ENCODE measurements at regions not wholly inside any gene's neighbourhood (a gene's known extent, or its start where the extent isn't known, plus 50 kb on each side); places are given as distances from the start of the nearest gene placed in this dataset.

DNA sequence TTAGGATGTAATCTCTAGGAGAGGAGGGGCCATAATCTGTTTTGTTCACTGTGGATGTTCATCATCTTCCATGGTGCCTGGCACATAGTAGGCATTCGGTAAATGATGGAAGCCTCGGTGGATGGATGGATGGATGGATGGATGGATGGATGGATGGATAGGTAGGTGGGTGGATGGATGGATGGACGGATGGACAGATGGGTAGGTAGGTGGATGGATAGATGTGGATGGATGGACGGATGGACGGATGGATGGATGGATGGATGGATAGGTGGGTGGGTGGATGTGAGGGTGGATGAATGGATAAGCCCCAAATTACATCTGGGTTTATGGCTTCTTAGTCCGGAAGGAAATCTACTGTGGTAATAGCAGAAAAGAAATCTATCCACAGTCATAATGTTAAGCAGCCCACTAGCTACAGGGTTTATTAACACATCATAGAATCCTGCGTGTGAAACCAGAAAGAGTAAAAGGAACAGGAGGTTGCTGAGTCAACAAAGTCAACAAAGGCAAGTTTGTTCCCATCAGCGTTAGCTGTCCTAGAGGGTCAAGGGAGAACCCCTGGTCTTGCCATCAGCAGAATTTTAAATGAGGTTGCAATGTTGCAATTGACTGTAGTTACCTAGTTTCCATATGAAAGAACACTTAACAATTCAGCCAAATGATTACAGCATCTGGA is 82.8 kb downstream of the C11orf91 start:
- DNase-seq (ENCODE audit: extremely low read depth in 1 of 2, low read depth in 1 of 2) = no peak

GRCh38 chr11:33616552-33616951 is 84.1 kb downstream of the C11orf91 start:
- DNase-seq (ENCODE audit: extremely low read depth in 1 of 2, low read depth in 1 of 2) = no peak

GRCh38 chr11:33615751-33616150 is 84.9 kb downstream of the C11orf91 start:
- no peak for DNase-seq (ENCODE audit: extremely low read depth in 1 of 2, low read depth in 1 of 2)

DNA sequence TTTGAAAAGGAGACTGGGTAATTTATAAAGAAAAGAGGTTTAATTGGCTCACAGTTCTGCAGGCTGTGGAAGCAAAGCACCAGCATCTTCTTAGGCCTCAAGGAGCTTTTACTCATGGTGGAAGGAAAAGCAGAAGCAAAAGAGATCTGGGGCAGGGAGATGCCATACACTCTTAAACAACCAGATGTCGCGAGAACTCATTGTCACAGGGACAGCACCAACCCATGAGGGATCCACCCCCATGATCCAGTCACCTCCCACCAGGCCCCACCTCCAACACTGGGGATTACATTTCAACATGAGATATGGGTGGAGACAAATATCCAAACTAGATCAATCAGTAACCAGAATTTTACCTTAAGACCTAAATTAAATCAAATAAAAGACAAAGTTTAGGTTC is 87.2 kb downstream of the C11orf91 start:
- no peak for DNase-seq (ENCODE audit: extremely low read depth in 1 of 2, low read depth in 1 of 2)

DNA sequence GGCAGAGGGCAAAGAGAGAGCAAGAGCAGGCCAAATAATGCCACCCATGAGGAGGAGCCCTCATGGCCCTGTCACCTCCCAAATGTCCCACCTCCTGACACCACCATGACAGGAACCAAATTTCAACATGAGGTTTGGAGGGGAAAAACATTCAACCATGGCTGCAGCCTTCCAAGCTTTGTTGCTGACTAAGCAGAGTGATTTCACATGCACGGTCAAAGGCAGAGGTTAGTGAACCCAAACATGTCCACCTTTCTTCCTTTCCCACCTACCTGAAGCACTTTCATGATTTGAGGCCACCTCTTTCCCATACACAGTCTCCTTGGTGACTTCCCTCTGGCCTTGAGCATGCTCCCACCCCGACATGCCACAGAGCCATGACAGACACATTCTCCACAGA is 89.7 kb downstream of the C11orf91 start:
- DNase-seq (ENCODE audit: extremely low read depth in 1 of 2, low read depth in 1 of 2) = no peak

- DNase-seq (ENCODE audit: extremely low read depth in 1 of 2, low read depth in 1 of 2) = no peak
These were observed 92.2 kb downstream of the C11orf91 start for GRCh38 chr11:33608386-33608785.

- DNase-seq (ENCODE audit: extremely low read depth in 1 of 2, low read depth in 1 of 2) = no peak
These were observed 93.9 kb downstream of the C11orf91 start for GRCh38 chr11:33606762-33607161.

DNA sequence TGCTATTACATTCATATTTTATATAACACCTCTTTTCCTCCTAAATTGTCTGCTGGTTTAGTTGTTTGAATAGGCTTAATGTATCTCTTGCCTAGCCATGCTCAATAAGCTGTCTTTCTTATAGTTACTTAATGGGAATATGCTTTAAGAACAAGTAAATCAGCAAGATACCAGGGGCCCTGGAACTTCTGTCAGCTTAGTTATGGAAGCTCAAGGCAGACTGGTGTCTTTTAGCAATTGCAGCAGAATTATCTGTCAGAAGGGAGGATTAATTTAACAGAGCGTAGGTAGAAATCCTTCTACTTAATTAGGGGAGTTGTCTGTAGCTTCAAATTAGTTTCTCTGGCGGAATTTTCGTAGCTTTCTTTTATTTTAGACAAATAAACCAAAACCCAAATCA is 94.9 kb downstream of the C11orf91 start:
- no peak for DNase-seq (ENCODE audit: extremely low read depth in 1 of 2, low read depth in 1 of 2)

DNA sequence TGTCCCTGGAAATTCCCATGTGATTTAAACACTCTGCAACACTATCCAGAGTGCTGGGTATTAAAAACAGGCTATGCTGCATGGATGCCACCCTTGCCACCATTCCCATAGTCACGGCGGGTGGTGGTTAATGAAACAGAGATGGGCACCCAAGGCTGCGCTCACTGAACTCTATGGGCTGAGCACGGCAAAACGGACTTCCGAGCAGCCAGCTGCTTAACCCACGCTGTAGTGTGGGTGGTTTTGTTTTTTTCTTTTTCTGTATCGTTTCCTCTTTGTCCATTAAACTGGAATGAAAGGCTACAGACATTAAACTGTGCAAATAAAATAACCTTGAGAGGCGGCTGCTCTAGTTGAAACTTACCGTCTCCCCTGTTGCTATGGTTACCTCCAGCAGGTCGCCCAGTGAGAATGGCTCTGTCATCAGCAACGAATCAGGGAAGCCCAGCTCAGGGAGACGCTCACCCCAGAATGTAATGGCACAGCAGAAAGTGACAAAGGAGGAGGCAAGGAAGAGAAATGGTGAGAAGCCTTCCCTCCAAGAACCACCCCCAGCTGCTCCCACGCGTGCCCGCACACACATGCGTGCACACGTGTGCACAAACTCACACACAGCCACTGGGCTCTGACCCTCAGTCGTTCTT is 102.1 kb downstream of the C11orf91 start:
- no peak for DNase-seq (ENCODE audit: extremely low read depth in 1 of 2, low read depth in 1 of 2)

- DNase-seq (ENCODE audit: extremely low read depth in 1 of 2, low read depth in 1 of 2) = no peak
These were observed 106.4 kb downstream of the C11orf91 start for GRCh38 chr11:33594188-33594587.

DNA sequence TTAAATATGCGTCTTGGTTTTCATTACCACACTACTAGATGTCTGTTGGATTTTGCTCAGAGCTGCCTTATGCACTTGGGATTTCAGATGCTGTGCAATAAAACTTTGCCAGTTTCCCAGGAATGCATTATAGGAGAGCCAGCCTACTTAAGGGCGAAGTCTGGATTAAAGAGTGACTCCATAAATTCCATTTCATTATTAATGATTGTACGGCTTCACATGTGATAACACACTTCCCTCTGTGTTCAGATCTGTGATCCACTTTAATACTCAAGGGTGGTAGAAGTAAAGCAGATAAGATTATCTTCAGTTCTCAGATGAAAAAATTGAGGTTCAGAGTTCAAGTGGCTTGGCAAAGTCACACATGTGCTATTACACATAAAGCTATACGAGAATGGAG is 110.2 kb downstream of the C11orf91 start:
- DNase-seq (ENCODE audit: extremely low read depth in 1 of 2, low read depth in 1 of 2) = no peak

DNA sequence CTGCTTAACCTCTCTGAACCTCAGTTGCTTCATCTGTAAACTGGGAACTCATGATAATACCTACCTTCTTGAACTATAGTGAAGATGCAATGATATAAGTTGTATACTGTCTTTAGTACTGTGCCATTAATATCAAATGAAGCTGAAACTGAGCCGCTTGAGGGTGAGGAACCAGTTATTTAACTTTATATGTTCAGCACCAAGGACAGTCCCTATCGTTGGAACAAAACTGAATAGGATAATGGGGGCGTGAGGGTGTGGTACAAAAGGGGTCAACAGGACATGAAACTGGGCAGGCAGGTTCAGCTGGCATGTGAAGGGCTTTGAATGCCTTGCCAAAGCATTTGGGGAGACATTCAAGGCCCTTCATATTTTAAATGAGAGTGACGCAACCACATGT is 112.6 kb downstream of the C11orf91 start:
- no peak for DNase-seq (ENCODE audit: extremely low read depth in 1 of 2, low read depth in 1 of 2)

- no peak for DNase-seq (ENCODE audit: extremely low read depth in 1 of 2, low read depth in 1 of 2)
These were observed 114.9 kb downstream of the C11orf91 start for GRCh38 chr11:33585586-33586209.

- no peak for DNase-seq (ENCODE audit: extremely low read depth in 1 of 2, low read depth in 1 of 2)
These were observed 117.8 kb downstream of the C11orf91 start for GRCh38 chr11:33582636-33583325.

GRCh38 chr11:33579101-33579500 is 121.5 kb downstream of the C11orf91 start:
- no peak for DNase-seq (ENCODE audit: extremely low read depth in 1 of 2, low read depth in 1 of 2)

- no peak for DNase-seq (ENCODE audit: extremely low read depth in 1 of 2, low read depth in 1 of 2)
These were observed 123.4 kb downstream of the C11orf91 start for GRCh38 chr11:33577204-33577603.

DNA sequence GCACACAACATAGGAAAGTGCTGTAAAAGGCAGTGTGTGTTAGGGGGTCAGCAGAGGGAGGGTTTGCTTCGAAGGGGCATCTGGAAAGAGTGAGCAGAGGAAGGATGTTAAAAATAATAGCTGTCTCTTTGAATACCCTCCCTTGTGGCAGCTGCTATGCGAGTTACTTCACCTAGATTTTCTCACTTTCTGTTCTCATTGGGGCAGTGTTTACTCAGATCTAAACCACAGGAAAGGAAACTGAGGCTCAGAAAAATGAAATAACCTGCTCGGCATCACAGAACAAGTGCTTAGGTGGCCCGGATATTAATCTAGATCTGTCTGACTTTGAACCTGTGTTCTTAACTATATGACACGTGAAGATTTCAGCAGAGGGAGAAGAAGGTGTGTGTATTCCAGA is 125.3 kb downstream of the C11orf91 start:
- DNase-seq (ENCODE audit: extremely low read depth in 1 of 2, low read depth in 1 of 2) = no peak

GRCh38 chr11:33574331-33574730 is 126.3 kb downstream of the C11orf91 start:
- no peak for DNase-seq (ENCODE audit: extremely low read depth in 1 of 2, low read depth in 1 of 2)

DNA sequence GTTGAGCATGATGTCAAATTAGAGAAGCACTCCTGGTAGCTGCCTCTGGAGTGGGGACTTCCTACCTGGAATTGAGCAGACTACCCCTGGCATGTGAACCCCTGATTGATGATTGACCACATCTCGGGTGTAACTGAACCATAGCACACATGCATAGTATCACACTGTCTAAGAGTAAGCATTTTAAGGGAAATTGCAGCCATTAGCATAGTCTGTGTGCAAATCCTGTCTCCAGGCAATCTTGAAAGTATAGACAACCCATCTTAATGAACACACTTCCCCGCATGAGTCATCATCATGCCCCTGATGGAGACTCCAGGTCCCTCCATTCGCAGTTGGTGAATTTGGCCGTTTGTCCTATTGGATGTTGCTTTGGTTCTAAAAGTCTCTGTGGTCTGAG is 131.3 kb downstream of the C11orf91 start:
- no peak for DNase-seq (ENCODE audit: extremely low read depth in 1 of 2, low read depth in 1 of 2)

DNA sequence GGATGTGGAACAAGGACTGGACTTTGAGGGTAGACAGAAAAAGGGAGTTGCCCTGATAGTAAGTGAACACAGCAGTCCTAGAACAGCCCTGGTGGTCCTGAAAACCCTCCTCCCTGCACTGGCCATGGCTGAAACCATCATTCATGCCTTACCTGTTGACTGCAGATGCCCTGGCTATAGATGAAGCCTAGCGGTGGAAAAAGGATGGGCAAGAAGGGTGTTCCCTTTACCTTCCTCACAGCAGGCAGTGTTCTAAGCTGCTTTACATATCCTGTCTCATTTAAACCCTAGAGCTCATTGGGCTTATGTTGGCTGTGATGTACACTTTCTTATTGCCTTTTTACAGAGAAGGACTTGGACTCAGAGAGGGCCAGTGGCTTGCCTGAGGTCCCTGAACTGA is 133.6 kb downstream of the C11orf91 start:
- DNase-seq (ENCODE audit: extremely low read depth in 1 of 2, low read depth in 1 of 2) = no peak

- DNase-seq (ENCODE audit: extremely low read depth in 1 of 2, low read depth in 1 of 2) = no peak
These were observed 135.7 kb downstream of the C11orf91 start for GRCh38 chr11:33564856-33565453.
